ENCODE measurements at regions not wholly inside any gene's neighbourhood (a gene's known extent, or its start where the extent isn't known, plus 50 kb on each side); places are given as distances from the start of the nearest gene placed in this dataset.

DNA sequence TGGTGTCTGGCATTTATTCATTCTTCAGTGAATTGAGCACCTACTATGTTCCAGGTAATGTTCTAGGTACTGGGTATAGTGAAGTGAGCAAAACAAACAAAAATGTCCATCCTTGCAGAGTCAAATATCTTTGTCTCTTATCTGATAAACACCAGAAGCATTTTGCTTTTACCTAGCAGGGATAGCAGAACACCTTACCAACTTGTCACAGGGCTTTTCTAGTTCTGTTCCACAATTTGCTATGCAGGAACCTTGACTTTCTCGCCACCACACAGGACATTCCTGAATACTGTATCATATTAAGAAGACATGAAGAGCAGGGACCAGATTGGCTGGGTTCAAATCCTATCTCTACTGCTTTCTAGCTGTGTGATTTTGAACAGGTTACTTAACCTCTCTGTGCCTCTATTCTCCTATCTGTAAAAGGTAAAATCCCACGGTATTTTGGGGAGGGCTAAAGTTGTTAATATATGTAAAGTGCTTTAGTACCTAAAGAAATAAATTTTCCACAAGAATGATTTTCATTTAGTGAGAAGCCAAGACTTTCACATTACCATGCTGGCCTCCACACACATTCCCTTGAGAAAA lies 214.5 kb upstream of the S100G start:
- no peaks in the 10 kb centered on the region for H3K27me3 ChIP-seq (ENCODE audit: insufficient read depth, low read length)
- no peak overlapping the region for H3K4ac ChIP-seq (ENCODE audit: low read depth, low read length)
- H3K36me3 ChIP-seq (ENCODE audit: control insufficient read depth in 1 of 2, insufficient read depth in 2 of 2, low read length in 2 of 2): no peaks in the 10 kb centered on the region
- no peak overlapping the region for H3K23ac ChIP-seq (ENCODE audit: low read length)
- WGBS (ENCODE audit: extremely low coverage, insufficient coverage, insufficient read length): no CpG with 5 or more reads among the region's 2 CpGs
- no peak overlapping the region for H3K18ac ChIP-seq (ENCODE audit: low read length)
- no peak overlapping the region for H4K91ac ChIP-seq (ENCODE audit: low read depth, low read length)
- no peak overlapping the region for H2BK5ac ChIP-seq (ENCODE audit: low read depth, low read length, poor library complexity)
- no peak overlapping the region for H4K8ac ChIP-seq (ENCODE audit: low read depth, low read length)
- no peak overlapping the region for H3K14ac ChIP-seq (ENCODE audit: low read length)
- no peak overlapping the region for H4K12ac ChIP-seq (ENCODE audit: low read depth, low read length)
- H3K79me1 ChIP-seq (ENCODE audit: low read length): no peaks in the 10 kb centered on the region
- H3K4me2 ChIP-seq (ENCODE audit: low read length): no peak overlapping the region
- H3K4me1 ChIP-seq (ENCODE audit: control insufficient read depth in 1 of 2, insufficient read depth in 2 of 2, low read length in 2 of 2): no peaks in the 10 kb centered on the region
- no peak overlapping the region for H2AK5ac ChIP-seq (ENCODE audit: low read length)
- H2AFZ ChIP-seq (ENCODE audit: insufficient read depth, low read length, poor library complexity): no peak overlapping the region
- no peak overlapping the region for H2BK120ac ChIP-seq (ENCODE audit: insufficient read depth, low read length, poor library complexity)
- no peaks in the 10 kb centered on the region for H3K9me3 ChIP-seq (ENCODE audit: insufficient read depth, low read depth, low read length)
- H3K9ac ChIP-seq (ENCODE audit: low read length): no peak overlapping the region
- H3K79me2 ChIP-seq (ENCODE audit: control insufficient read depth, insufficient read depth, low read length, poor library complexity): no peaks in the 10 kb centered on the region
- H2BK12ac ChIP-seq (ENCODE audit: low read length): no peak overlapping the region
- DNase-seq: peak; percentile 25 to 65
- H3K4me3 ChIP-seq (ENCODE audit: low read depth, low read length): no peak overlapping the region
- H3K27ac ChIP-seq (ENCODE audit: low read depth, low read length): no peak overlapping the region

DNA sequence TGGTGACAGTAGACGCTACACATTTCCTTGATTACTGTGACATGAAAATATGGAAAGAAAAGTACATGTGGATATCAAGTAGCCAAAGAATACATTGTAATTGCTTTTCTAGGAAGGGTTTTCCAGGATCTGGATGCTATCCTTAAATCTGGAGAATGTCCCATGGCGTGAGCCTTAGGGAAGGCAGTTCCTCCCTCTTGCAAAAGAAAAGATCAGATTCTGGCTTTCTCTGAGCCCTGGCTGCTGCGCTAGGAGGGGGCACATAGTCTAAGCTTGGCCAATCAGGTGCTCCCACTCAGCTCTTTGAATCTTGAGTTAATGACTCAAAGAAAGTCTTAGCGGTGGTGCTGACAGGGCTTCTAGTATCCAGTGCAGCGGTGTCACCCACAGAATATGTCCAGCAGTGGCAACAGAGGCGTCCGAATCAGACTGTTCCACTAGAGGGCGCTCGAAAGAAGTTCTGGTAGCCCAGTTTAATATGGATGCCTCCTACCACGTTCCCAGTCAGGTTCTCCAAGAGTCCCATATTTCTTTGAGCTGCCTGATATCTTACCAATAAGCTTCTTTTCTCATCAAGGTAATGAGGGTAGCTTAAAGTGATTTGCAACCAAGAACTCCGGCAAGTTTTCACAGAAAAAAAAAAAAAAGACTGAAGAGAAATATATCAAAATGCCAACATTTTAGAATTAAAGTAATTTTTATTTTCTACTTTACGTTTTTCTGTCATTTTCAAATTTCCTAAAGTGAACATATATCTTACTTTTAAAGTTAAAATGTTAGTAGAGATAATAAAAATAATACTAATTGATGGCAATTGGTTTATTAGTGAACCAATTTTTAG lies 213.4 kb upstream of the S100G start:
- H4K12ac ChIP-seq (ENCODE audit: low read depth, low read length): no peak overlapping the region

DNA sequence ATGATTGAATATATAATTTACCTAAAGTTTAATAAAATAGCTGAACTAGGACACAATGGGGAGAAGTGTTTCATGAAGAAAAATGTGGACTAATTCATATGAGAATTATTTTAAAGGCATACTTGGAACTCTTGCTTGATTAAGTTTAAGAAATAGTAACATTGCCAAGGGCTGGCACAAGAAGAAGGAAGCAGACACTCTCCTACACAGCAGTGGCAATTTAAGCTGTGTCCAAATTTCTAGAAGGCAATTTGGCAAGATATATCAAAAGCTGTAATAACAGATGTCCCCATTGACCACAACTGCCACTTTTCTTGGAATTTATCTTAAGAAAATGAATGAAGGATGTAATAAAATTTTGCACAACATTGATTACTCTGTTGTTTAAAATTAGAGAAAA lies 209.5 kb upstream of the S100G start:
- Histone ChIP-seq H3K4me3 (ENCODE audit: low read depth, low read length) (no peak overlapping the region), H3K27me3 (ENCODE audit: insufficient read depth, low read length) (no peaks in the 10 kb centered on the region), H2AFZ (ENCODE audit: insufficient read depth, low read length, poor library complexity) (no peak overlapping the region)

More for the DNA sequence above, 213.4 kb upstream of the S100G start:
- H3K27me3 ChIP-seq (ENCODE audit: insufficient read depth, low read length): no peaks in the 10 kb centered on the region
- no peak overlapping the region for H2BK12ac ChIP-seq (ENCODE audit: low read length)
- no peak overlapping the region for H3K14ac ChIP-seq (ENCODE audit: low read length)
- H3K4me2 ChIP-seq (ENCODE audit: low read length): no peak overlapping the region
- H3K9me3 ChIP-seq (ENCODE audit: insufficient read depth, low read depth, low read length): no peaks in the 10 kb centered on the region
- WGBS (ENCODE audit: extremely low coverage, insufficient coverage, insufficient read length): no CpG with 5 or more reads among the region's 12 CpGs
- no peaks in the 10 kb centered on the region for H3K36me3 ChIP-seq (ENCODE audit: control insufficient read depth in 1 of 2, insufficient read depth in 2 of 2, low read length in 2 of 2)
- H3K79me1 ChIP-seq (ENCODE audit: low read length): no peaks in the 10 kb centered on the region
- H3K79me2 ChIP-seq (ENCODE audit: control insufficient read depth, insufficient read depth, low read length, poor library complexity): no peaks in the 10 kb centered on the region
- H2AFZ ChIP-seq (ENCODE audit: insufficient read depth, low read length, poor library complexity): no peak overlapping the region
- H3K9ac ChIP-seq (ENCODE audit: low read length): no peak overlapping the region
- no peak overlapping the region for H3K4ac ChIP-seq (ENCODE audit: low read depth, low read length)
- no peak overlapping the region for H2BK120ac ChIP-seq (ENCODE audit: insufficient read depth, low read length, poor library complexity)
- H4K91ac ChIP-seq (ENCODE audit: low read depth, low read length): no peak overlapping the region
- no peak overlapping the region for H3K4me3 ChIP-seq (ENCODE audit: low read depth, low read length)
- no peak overlapping the region for H2BK5ac ChIP-seq (ENCODE audit: low read depth, low read length, poor library complexity)
- DNase-seq: peak; percentile 69 to 89
- no peak overlapping the region for H3K27ac ChIP-seq (ENCODE audit: low read depth, low read length)
- H3K23ac ChIP-seq (ENCODE audit: low read length): no peak overlapping the region
- no peak overlapping the region for H4K8ac ChIP-seq (ENCODE audit: low read depth, low read length)
- H3K4me1 ChIP-seq (ENCODE audit: control insufficient read depth in 1 of 2, insufficient read depth in 2 of 2, low read length in 2 of 2): no peaks in the 10 kb centered on the region
- H3K18ac ChIP-seq (ENCODE audit: low read length): no peak overlapping the region
- H2AK5ac ChIP-seq (ENCODE audit: low read length): no peak overlapping the region

DNA sequence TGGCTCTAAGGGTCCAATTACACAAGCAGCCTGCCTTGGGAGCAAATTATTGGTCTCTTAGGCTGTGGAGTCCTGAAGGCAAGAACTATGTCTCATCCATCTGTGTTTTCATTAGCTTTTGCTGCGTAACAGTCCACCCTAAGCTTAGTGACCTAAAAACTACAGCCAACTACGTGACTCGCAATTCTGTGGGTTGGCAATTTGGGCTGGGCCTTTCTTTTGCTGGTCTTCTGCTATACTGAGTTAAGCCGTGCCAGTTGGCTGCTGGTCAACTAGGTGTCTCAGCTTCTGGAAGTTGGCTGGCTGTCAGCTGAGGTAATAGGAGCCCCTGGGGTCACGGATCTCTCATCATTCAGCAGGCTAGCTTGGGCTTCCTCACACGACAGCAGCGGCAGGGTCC lies 205.6 kb upstream of the S100G start:
- H2BK120ac ChIP-seq (ENCODE audit: insufficient read depth, low read length, poor library complexity): no peak overlapping the region
- H2AK5ac ChIP-seq (ENCODE audit: low read length): no peak overlapping the region
- H3K36me3 ChIP-seq (ENCODE audit: control insufficient read depth in 1 of 2, insufficient read depth in 2 of 2, low read length in 2 of 2): no peaks in the 10 kb centered on the region
- no peaks in the 10 kb centered on the region for H3K9me3 ChIP-seq (ENCODE audit: insufficient read depth, low read depth, low read length)
- H3K14ac ChIP-seq (ENCODE audit: low read length): no peak overlapping the region
- no peak overlapping the region for H3K18ac ChIP-seq (ENCODE audit: low read length)
- no CpG with 5 or more reads among the region's 7 CpGs for WGBS (ENCODE audit: extremely low coverage, insufficient coverage, insufficient read length)
- no peak overlapping the region for H4K12ac ChIP-seq (ENCODE audit: low read depth, low read length)
- DNase-seq: no peak
- H3K27me3 ChIP-seq (ENCODE audit: insufficient read depth, low read length): no peaks in the 10 kb centered on the region
- H4K91ac ChIP-seq (ENCODE audit: low read depth, low read length): no peak overlapping the region
- H4K8ac ChIP-seq (ENCODE audit: low read depth, low read length): no peak overlapping the region
- H2BK5ac ChIP-seq (ENCODE audit: low read depth, low read length, poor library complexity): no peak overlapping the region
- H3K23ac ChIP-seq (ENCODE audit: low read length): no peak overlapping the region
- no peak overlapping the region for H3K4me3 ChIP-seq (ENCODE audit: low read depth, low read length)
- no peaks in the 10 kb centered on the region for H3K79me2 ChIP-seq (ENCODE audit: control insufficient read depth, insufficient read depth, low read length, poor library complexity)
- no peak overlapping the region for H3K4me2 ChIP-seq (ENCODE audit: low read length)
- peaks cover 0 to 3% of the 10 kb centered on the region in 2 experiments for H3K4me1 ChIP-seq (ENCODE audit: control insufficient read depth in 1 of 2, insufficient read depth in 2 of 2, low read length in 2 of 2)
- H3K9ac ChIP-seq (ENCODE audit: low read length): no peak overlapping the region
- H3K79me1 ChIP-seq (ENCODE audit: low read length): no peaks in the 10 kb centered on the region
- H2BK12ac ChIP-seq (ENCODE audit: low read length): no peak overlapping the region
- H3K27ac ChIP-seq (ENCODE audit: low read depth, low read length): no peak overlapping the region
- H2AFZ ChIP-seq (ENCODE audit: insufficient read depth, low read length, poor library complexity): no peak overlapping the region
- no peak overlapping the region for H3K4ac ChIP-seq (ENCODE audit: low read depth, low read length)

More for the DNA sequence above, 209.5 kb upstream of the S100G start:
- no peak overlapping the region for H2BK120ac ChIP-seq (ENCODE audit: insufficient read depth, low read length, poor library complexity)
- no peak for DNase-seq
- no peak overlapping the region for H2AK5ac ChIP-seq (ENCODE audit: low read length)
- no peak overlapping the region for H3K4ac ChIP-seq (ENCODE audit: low read depth, low read length)
- no peak overlapping the region for H3K4me2 ChIP-seq (ENCODE audit: low read length)
- no peak overlapping the region for H2BK5ac ChIP-seq (ENCODE audit: low read depth, low read length, poor library complexity)
- H3K79me1 ChIP-seq (ENCODE audit: low read length): no peaks in the 10 kb centered on the region
- H3K27ac ChIP-seq (ENCODE audit: low read depth, low read length): no peak overlapping the region
- no peak overlapping the region for H2BK12ac ChIP-seq (ENCODE audit: low read length)
- no peak overlapping the region for H4K8ac ChIP-seq (ENCODE audit: low read depth, low read length)
- H3K79me2 ChIP-seq (ENCODE audit: control insufficient read depth, insufficient read depth, low read length, poor library complexity): no peaks in the 10 kb centered on the region
- H4K91ac ChIP-seq (ENCODE audit: low read depth, low read length): no peak overlapping the region
- no peak overlapping the region for H3K18ac ChIP-seq (ENCODE audit: low read length)
- H3K36me3 ChIP-seq (ENCODE audit: control insufficient read depth in 1 of 2, insufficient read depth in 2 of 2, low read length in 2 of 2): no peaks in the 10 kb centered on the region
- no peaks in the 10 kb centered on the region for H3K9me3 ChIP-seq (ENCODE audit: insufficient read depth, low read depth, low read length)
- no peak overlapping the region for H4K12ac ChIP-seq (ENCODE audit: low read depth, low read length)
- peaks cover 0 to 1% of the 10 kb centered on the region in 2 experiments for H3K4me1 ChIP-seq (ENCODE audit: control insufficient read depth in 1 of 2, insufficient read depth in 2 of 2, low read length in 2 of 2)
- no peak overlapping the region for H3K14ac ChIP-seq (ENCODE audit: low read length)
- no peak overlapping the region for H3K23ac ChIP-seq (ENCODE audit: low read length)
- no peak overlapping the region for H3K9ac ChIP-seq (ENCODE audit: low read length)
